ENCODE measurements at regions not wholly inside any gene's neighbourhood (a gene's known extent, or its start where the extent isn't known, plus 50 kb on each side); places are given as distances from the start of the nearest gene placed in this dataset.

GRCh38 chr17:53687324-53687723 lies 135.4 kb upstream of the KIF2B start:
- no peaks in the 10 kb centered on the region for H3F3A ChIP-seq (ENCODE audit: insufficient read depth, low read length)
- no peak overlapping the region for H3K27ac ChIP-seq (ENCODE audit: low read depth, low read length, poor library complexity, severe bottlenecking)
- H3K4me3 ChIP-seq (ENCODE audit: low read depth, low read length, poor library complexity, severe bottlenecking), result no peak overlapping the region

DNA sequence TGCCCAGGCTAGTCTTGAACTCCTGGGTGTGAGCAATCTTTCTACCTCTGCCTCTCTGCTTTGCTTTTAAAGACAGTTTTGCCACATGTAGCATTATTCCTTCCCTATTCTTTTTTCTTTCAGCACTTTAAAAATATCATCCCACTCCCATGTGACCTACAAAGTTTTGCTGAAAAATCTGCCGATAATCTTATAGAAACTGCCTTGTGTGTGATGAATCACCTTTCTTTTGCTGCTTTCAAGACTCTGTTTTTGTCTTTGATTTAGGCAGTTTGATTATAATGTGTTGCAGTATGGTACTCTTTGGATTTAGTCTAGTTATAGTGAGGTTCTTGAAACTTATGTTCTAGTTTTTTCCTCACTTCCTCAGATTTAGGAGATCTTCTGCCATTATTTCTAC lies 142.0 kb upstream of the KIF2B start:
- Histone ChIP-seq H2AFZ (ENCODE audit: low read length) (no peak overlapping the region), H3K27me3 (ENCODE audit: insufficient read depth, low read length) (no peaks in the 10 kb centered on the region), H3K4me3 (ENCODE audit: low read depth, low read length, poor library complexity, severe bottlenecking) (no peak overlapping the region), H3K9me3 (ENCODE audit: low read length) (no peaks in the 10 kb centered on the region), H3K27ac (ENCODE audit: low read depth, low read length, poor library complexity, severe bottlenecking) (no peak overlapping the region), H3K9ac (ENCODE audit: low read length) (no peak overlapping the region), H3K36me3 (ENCODE audit: insufficient read depth, low read length) (no peaks in the 10 kb centered on the region), H4K20me1 (ENCODE audit: insufficient read depth, low read length) (no peaks in the 10 kb centered on the region), H3F3A (ENCODE audit: insufficient read depth, low read length) (no peaks in the 10 kb centered on the region), H3K79me2 (ENCODE audit: insufficient read depth, low read length) (no peaks in the 10 kb centered on the region), H3K4me1 (ENCODE audit: insufficient read depth, low read length, severe bottlenecking) (no peaks in the 10 kb centered on the region), H3K4me2 (ENCODE audit: low read length) (no peak overlapping the region), H3K9me2 (ENCODE audit: low read depth, low read length) (no peaks in the 10 kb centered on the region)
- TF ChIP-seq EZH2 (IDR thresholded peaks at IDR 0.05; ENCODE audit: borderline replicate concordance, low read length) (no peak), CTCF (IDR thresholded peaks at IDR 0.05; ENCODE audit: low read length) (no peak)

More at GRCh38 chr17:53687324-53687723, 135.4 kb upstream of the KIF2B start:
- H3K9me2 ChIP-seq (ENCODE audit: low read depth, low read length), result no peaks in the 10 kb centered on the region
- H3K27me3 ChIP-seq (ENCODE audit: insufficient read depth, low read length), result no peaks in the 10 kb centered on the region
- TF ChIP-seq EZH2 (IDR thresholded peaks at IDR 0.05; ENCODE audit: borderline replicate concordance, low read length) (no peak), CTCF (IDR thresholded peaks at IDR 0.05; ENCODE audit: low read length) (no peak)
- H2AFZ ChIP-seq (ENCODE audit: low read length), result no peak overlapping the region
- no peaks in the 10 kb centered on the region for H3K79me2 ChIP-seq (ENCODE audit: insufficient read depth, low read length)
- no peak overlapping the region for H3K4me2 ChIP-seq (ENCODE audit: low read length)
- H3K9ac ChIP-seq (ENCODE audit: low read length), result no peak overlapping the region
- H3K36me3 ChIP-seq (ENCODE audit: insufficient read depth, low read length), result no peaks in the 10 kb centered on the region
- no peaks in the 10 kb centered on the region for H3K9me3 ChIP-seq (ENCODE audit: low read length)
- H4K20me1 ChIP-seq (ENCODE audit: insufficient read depth, low read length), result no peaks in the 10 kb centered on the region
- H3K4me1 ChIP-seq (ENCODE audit: insufficient read depth, low read length, severe bottlenecking), result no peaks in the 10 kb centered on the region

- no peaks in the 10 kb centered on the region for H3K9me3 ChIP-seq (ENCODE audit: low read length)
- TF ChIP-seq EZH2 (IDR thresholded peaks at IDR 0.05; ENCODE audit: borderline replicate concordance, low read length) (no peak), CTCF (IDR thresholded peaks at IDR 0.05; ENCODE audit: low read length) (no peak)
Measured at GRCh38 chr17:53668854-53669253, 153.9 kb upstream of the KIF2B start.

More at GRCh38 chr17:53668854-53669253, 153.9 kb upstream of the KIF2B start:
- Histone ChIP-seq H3K9ac (ENCODE audit: low read length) (no peak overlapping the region), H3K4me3 (ENCODE audit: low read depth, low read length, poor library complexity, severe bottlenecking) (no peak overlapping the region), H3K9me2 (ENCODE audit: low read depth, low read length) (no peaks in the 10 kb centered on the region), H4K20me1 (ENCODE audit: insufficient read depth, low read length) (no peaks in the 10 kb centered on the region), H3K27ac (ENCODE audit: low read depth, low read length, poor library complexity, severe bottlenecking) (no peak overlapping the region), H3K4me1 (ENCODE audit: insufficient read depth, low read length, severe bottlenecking) (no peaks in the 10 kb centered on the region), H2AFZ (ENCODE audit: low read length) (no peak overlapping the region), H3K27me3 (ENCODE audit: insufficient read depth, low read length) (no peaks in the 10 kb centered on the region), H3K36me3 (ENCODE audit: insufficient read depth, low read length) (no peaks in the 10 kb centered on the region), H3F3A (ENCODE audit: insufficient read depth, low read length) (no peaks in the 10 kb centered on the region), H3K79me2 (ENCODE audit: insufficient read depth, low read length) (no peaks in the 10 kb centered on the region), H3K4me2 (ENCODE audit: low read length) (no peak overlapping the region)

All from OCI-LY1 (cell line).